HCT116 (cell line): ENCODE measurements at regions not wholly inside any gene's neighbourhood (a gene's known extent, or its start where the extent isn't known, plus 50 kb on each side); places are given as distances from the start of the nearest gene placed in this dataset.

Experiments
- ATAC-seq: fragments of 200-7000 bp; cut with Tn5 transposase; 2 replicates; pipeline ENCODE4 v1.9.1; 2020; ENCODE audit warnings: mild to moderate bottlenecking, moderate library complexity
- BruUV-seq: library from RNA; stranded (reverse); fragments of 400-500 nt; replicated peaks from 2 replicates; lab custom pipeline; 2021; lab: Mats Ljungman, UMichigan
- CTCF ChIA-PET: fragments of 300-600 bp; sonication (Branson Sonifier 250); formaldehyde crosslinking; loops from one replicate; lab custom pipeline; 2021; ENCODE audit warnings: antibody characterized with exemption; lab: Charles Lee
- POLR2A ChIA-PET: fragments of 300-600, 350-600 bp; sonication (Branson Sonifier 250); formaldehyde crosslinking; loops from one replicate; lab custom pipeline; 2021; ENCODE audit warnings: antibody characterized with exemption; lab: Charles Lee
- RAD21 ChIA-PET, 2 experiments: fragments of 300-600 bp; sonication (Branson Sonifier 250); formaldehyde crosslinking; loops; one replicate each; lab custom pipeline; 2023; ENCODE audit warnings: low total read pairs in 2 of 2; ENCODE audit not compliant: uncharacterized antibody in 2 of 2, unreplicated experiment in 2 of 2, low non-redundant PET in 1 of 2; lab: Charles Lee
- DNase-seq: peaks from one replicate; pipeline ENCODE4 v3.0.0-alpha.2; 2010; ENCODE audit warnings: low read depth, low spot score
- H2AFZ ChIP-seq: fragments of 200-600 bp; shearing (Covaris generic), sonication (generic); 2 replicates; pipeline ENCODE4 v1.6.1; 2017; ENCODE audit warnings: low read depth, mixed run types, mixed read lengths, antibody characterized with exemption, low read length; ENCODE audit not compliant: poor library complexity, severe bottlenecking
- H3K27ac ChIP-seq: 2 replicates; pipeline ENCODE4 v1.5.1; 2012; ENCODE audit warnings: low read depth, low read length
- H3K27me3 ChIP-seq: fragments of 200-600 bp; sonication (generic); 2 replicates; pipeline ENCODE4 v1.6.1; 2016; ENCODE audit warnings: mixed run types, low read length, mixed read lengths; ENCODE audit not compliant: insufficient read depth
- H3K36me3 ChIP-seq, 2 experiments: fragments of 200-500 bp in 1 of 2; fragments of 200-600 bp in 1 of 2; sonication (Bioruptor generic) in 1 of 2; sonication (generic) in 1 of 2; 2 replicates each; pipeline versions ENCODE4 v1.5.1 to v1.6.1; 2014 to 2016; ENCODE audit warnings: low read length in 2 of 2, inconsistent platforms in 1 of 2, mixed read lengths in 1 of 2, mixed run types in 1 of 2; ENCODE audit not compliant: insufficient read depth in 2 of 2, control insufficient read depth in 1 of 2
- H3K4me1 ChIP-seq, 2 experiments: fragments of 200-600 bp in 1 of 2; sonication (generic) in 1 of 2; 2 replicates each; pipeline versions ENCODE4 v1.5.1 to v1.6.1; 2012 to 2017; ENCODE audit warnings: low read length in 2 of 2, inconsistent platforms in 1 of 2, mild to moderate bottlenecking in 1 of 2, mixed read lengths in 1 of 2, mixed run types in 1 of 2, moderate library complexity in 1 of 2; ENCODE audit not compliant: insufficient read depth in 2 of 2, control insufficient read depth in 1 of 2
- H3K4me2 ChIP-seq: fragments of 200-600 bp; sonication (generic); 2 replicates; pipeline ENCODE4 v1.6.1; 2017; ENCODE audit warnings: mixed run types, low read length, mixed read lengths
- H3K4me3 ChIP-seq, 2 experiments: fragments of 200-600 bp in 1 of 2; sonication (generic) in 1 of 2; replicated peaks in 1 of 2; 2 replicates each; pipeline ENCODE4 v1.5.1; 2011 to 2016; ENCODE audit warnings: low read length in 2 of 2, control low read depth in 1 of 2, low read depth in 1 of 2, mild to moderate bottlenecking in 1 of 2, mixed read lengths in 1 of 2, mixed run types in 1 of 2
- H3K79me2 ChIP-seq: fragments of 200-600 bp; sonication (generic); 2 replicates; pipeline ENCODE4 v1.6.1; 2017; ENCODE audit warnings: mild to moderate bottlenecking, mixed run types, low read length, moderate library complexity, mixed read lengths; ENCODE audit not compliant: insufficient read depth
- H3K9ac ChIP-seq: fragments of 200-600 bp; sonication (generic); 2 replicates; pipeline ENCODE4 v1.6.1; 2016; ENCODE audit warnings: low read length, mixed read lengths
- H3K9me2 ChIP-seq: fragments of 200-600 bp; sonication (generic), shearing (Covaris generic); 2 replicates; pipeline ENCODE4 v1.6.1; 2017; ENCODE audit warnings: mixed run types, mild to moderate bottlenecking, moderate library complexity; ENCODE audit not compliant: insufficient read depth
- H3K9me3 ChIP-seq, 2 experiments: fragments of 200-500 bp in 1 of 2; fragments of 200-600 bp in 1 of 2; sonication (Bioruptor generic) in 1 of 2; sonication (generic) in 1 of 2; 2 replicates each; pipeline ENCODE4 v1.6.1; 2014 to 2017; ENCODE audit warnings: low read length in 2 of 2, mixed read lengths in 2 of 2, inconsistent platforms in 1 of 2, low read depth in 1 of 2, mild to moderate bottlenecking in 1 of 2, mixed run types in 1 of 2, moderate library complexity in 1 of 2; ENCODE audit not compliant: control insufficient read depth in 1 of 2, insufficient read depth in 1 of 2
- H4K20me1 ChIP-seq: fragments of 200-600 bp; sonication (generic), shearing (Covaris generic); 2 replicates; pipeline ENCODE4 v1.6.1; 2017; ENCODE audit warnings: mixed run types, mild to moderate bottlenecking, moderate library complexity; ENCODE audit not compliant: insufficient read depth
- CBX3 ChIP-seq: IDR thresholded peaks from 2 replicates; pipeline ENCODE4 v1.6.1; 2012; ENCODE audit warnings: low read depth
- CEBPB ChIP-seq: IDR thresholded peaks from 2 replicates; pipeline ENCODE4 v1.6.1; 2012; ENCODE audit warnings: low read depth
- EGR1 ChIP-seq: IDR thresholded peaks from 2 replicates; pipeline ENCODE4 v1.6.1; 2012; ENCODE audit warnings: low read depth
- ELF1 ChIP-seq: IDR thresholded peaks from 2 replicates; pipeline ENCODE4 v1.6.1; 2012; ENCODE audit warnings: low read depth, borderline replicate concordance
- EZH2 ChIP-seq: fragments of 200-600 bp; sonication (generic); IDR thresholded peaks from 2 replicates; pipeline ENCODE4 v1.6.1; 2017; ENCODE audit warnings: antibody characterized with exemption, mixed run types
- EZH2phosphoT487 ChIP-seq: fragments of 200-600 bp; IDR thresholded peaks from 2 replicates; pipeline ENCODE4 v1.6.1; 2018; ENCODE audit warnings: antibody characterized with exemption, borderline replicate concordance
- FOSL1 ChIP-seq: IDR thresholded peaks from 2 replicates; pipeline ENCODE4 v1.6.1; 2012; ENCODE audit warnings: low read depth
- JUND ChIP-seq: IDR thresholded peaks from 2 replicates; pipeline ENCODE4 v1.6.1; 2012
- MAX ChIP-seq: IDR thresholded peaks from 2 replicates; pipeline ENCODE4 v1.6.1; 2012
- POLR2A ChIP-seq: IDR thresholded peaks from 2 replicates; pipeline ENCODE4 v1.7.0; 2011; ENCODE audit warnings: borderline replicate concordance; ENCODE audit not compliant: insufficient read depth, insufficient read length; ENCODE audit errors: extremely low read depth
- POLR2AphosphoS5 ChIP-seq: IDR thresholded peaks from 2 replicates; pipeline ENCODE4 v1.6.1; 2011; ENCODE audit warnings: mild to moderate bottlenecking, low read depth, low read length, moderate library complexity
- RAD21 ChIP-seq: IDR thresholded peaks from 2 replicates; pipeline ENCODE4 v1.6.1; 2012; ENCODE audit warnings: low read depth, mild to moderate bottlenecking
- SIN3A ChIP-seq: IDR thresholded peaks from 2 replicates; pipeline ENCODE4 v1.6.1; 2012; ENCODE audit warnings: low read depth
- SP1 ChIP-seq: IDR thresholded peaks from 2 replicates; pipeline ENCODE4 v1.6.1; 2012; ENCODE audit warnings: low read depth
- SRF ChIP-seq: IDR thresholded peaks from 2 replicates; pipeline ENCODE4 v1.6.1; 2012; ENCODE audit warnings: low read depth
- YY1 ChIP-seq: IDR thresholded peaks from 2 replicates; pipeline ENCODE4 v1.6.1; 2011; ENCODE audit warnings: low read length, low read depth, moderate library complexity, mild to moderate bottlenecking; ENCODE audit not compliant: insufficient replicate concordance; ENCODE audit errors: extremely low read depth
- ZBTB33 ChIP-seq: IDR thresholded peaks from 2 replicates; pipeline ENCODE4 v1.6.1; 2011; ENCODE audit warnings: mild to moderate bottlenecking, low read length, moderate library complexity; ENCODE audit not compliant: insufficient replicate concordance; ENCODE audit errors: extremely low read depth
- ZNF274 ChIP-seq: fragments of 200-500 bp; sonication (Bioruptor generic); IDR thresholded peaks from 2 replicates; pipeline ENCODE4 v1.6.1; 2014; ENCODE audit warnings: mild to moderate bottlenecking, low read depth, low read length, inconsistent platforms
- intact Hi-C: fragments of 100-400 bp; cut with micrococcal nuclease; formaldehyde crosslinking; loops from 2 replicates; pipeline ENCODE4 v1.10.0; 2022
- TF ChIP-seq, protein P1 (sequence below), 3 experiments: fragments of 200-600 bp in 1 of 3; sonication (generic) in 1 of 3; IDR thresholded peaks in 2 of 3; conservative IDR thresholded peaks in 1 of 3; 2 replicates each; pipeline ENCODE4 v1.5.1; 2012 to 2017; ENCODE audit warnings: low read depth in 2 of 3, low read length in 2 of 3, antibody characterized with exemption in 1 of 3, borderline replicate concordance in 1 of 3, control low read depth in 1 of 3, mild to moderate bottlenecking in 1 of 3, mixed read lengths in 1 of 3, mixed run types in 1 of 3, moderate library complexity in 1 of 3; ENCODE audit not compliant: insufficient read depth in 1 of 3
- TF ChIP-seq, protein P2 (sequence below): IDR thresholded peaks from 2 replicates; pipeline ENCODE4 v1.6.1; 2012; ENCODE audit warnings: low read depth

DNA sequence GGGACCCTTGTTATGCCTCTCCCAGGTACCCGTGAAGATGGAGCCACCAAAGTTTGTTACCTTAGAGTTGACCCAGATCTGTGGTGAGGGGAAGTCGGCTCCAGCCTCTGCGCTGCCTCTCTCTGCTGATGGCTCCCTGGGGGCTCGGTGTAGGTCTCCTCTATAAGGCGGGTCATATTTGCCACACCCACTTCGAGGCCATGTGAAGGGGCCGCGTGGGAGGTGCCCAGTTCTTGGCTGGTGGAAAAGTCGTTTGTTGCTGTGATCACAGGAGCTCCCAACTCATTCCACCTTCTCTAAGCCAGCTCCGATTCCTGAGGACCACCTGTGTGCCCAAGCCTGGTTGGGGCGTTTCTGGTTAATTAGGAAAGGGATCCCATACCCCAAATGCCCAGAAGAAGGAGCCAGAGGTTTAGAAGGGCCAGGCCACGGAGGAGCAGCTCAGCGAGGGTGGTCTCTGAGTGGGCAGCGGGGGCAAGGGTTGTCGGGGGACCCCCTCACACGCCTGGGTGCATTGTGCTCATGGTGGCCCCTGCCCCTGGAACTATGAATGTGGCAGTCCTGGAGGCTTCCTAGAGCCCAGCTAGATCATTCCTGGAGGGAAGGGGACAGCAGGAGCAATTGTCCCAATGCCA is 296.5 kb downstream of the ZNF536 start:
- BruUV-seq, result no TSS peak
- Histone ChIP-seq H3K9me2 (no peaks in the 10 kb centered on the region), H2AFZ (no peak overlapping the region), H3K27me3 (0 out of 2 replicates have a peak, but pooled peaks cover 6% of the 10 kb centered on the region), H4K20me1 (no peaks in the 10 kb centered on the region), H3K9me3 (no peaks in the 10 kb centered on the region), H3K36me3 (no peaks in the 10 kb centered on the region), H3K27ac (no peak overlapping the region), H3K4me1 (no peaks in the 10 kb centered on the region), H3K4me2 (no peak overlapping the region), H3K79me2 (no peaks in the 10 kb centered on the region), H3K4me3 (no peak overlapping the region), H3K9ac (no peak overlapping the region)
- ChIA-PET POLR2A (no interaction called here), CTCF (no interaction called here), RAD21 (no interaction called here)
- ATAC-seq (no peak), DNase-seq (no peak)
- TF ChIP-seq POLR2A (no peak), EGR1 (no peak), SRF (no peak), ZBTB33 (no peak), RAD21 (no peak), SIN3A (no peak), FOSL1 (no peak), ZNF274 (no peak), CEBPB (no peak), POLR2AphosphoS5 (no peak), MAX (no peak), SP1 (no peak), EZH2 (no peak), JUND (no peak), YY1 (no peak), ELF1 (no peak), CBX3 (no peak), EZH2phosphoT487 (no peak)
- TF ChIP-seq, protein P1, sequence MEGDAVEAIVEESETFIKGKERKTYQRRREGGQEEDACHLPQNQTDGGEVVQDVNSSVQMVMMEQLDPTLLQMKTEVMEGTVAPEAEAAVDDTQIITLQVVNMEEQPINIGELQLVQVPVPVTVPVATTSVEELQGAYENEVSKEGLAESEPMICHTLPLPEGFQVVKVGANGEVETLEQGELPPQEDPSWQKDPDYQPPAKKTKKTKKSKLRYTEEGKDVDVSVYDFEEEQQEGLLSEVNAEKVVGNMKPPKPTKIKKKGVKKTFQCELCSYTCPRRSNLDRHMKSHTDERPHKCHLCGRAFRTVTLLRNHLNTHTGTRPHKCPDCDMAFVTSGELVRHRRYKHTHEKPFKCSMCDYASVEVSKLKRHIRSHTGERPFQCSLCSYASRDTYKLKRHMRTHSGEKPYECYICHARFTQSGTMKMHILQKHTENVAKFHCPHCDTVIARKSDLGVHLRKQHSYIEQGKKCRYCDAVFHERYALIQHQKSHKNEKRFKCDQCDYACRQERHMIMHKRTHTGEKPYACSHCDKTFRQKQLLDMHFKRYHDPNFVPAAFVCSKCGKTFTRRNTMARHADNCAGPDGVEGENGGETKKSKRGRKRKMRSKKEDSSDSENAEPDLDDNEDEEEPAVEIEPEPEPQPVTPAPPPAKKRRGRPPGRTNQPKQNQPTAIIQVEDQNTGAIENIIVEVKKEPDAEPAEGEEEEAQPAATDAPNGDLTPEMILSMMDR (IDR thresholded peaks at IDR 0.05 in 2 of 3, conservative IDR thresholded peaks at IDR 0.05 in 1 of 3; ENCODE audit: borderline replicate concordance in 1 of 3, insufficient read depth in 1 of 3, low read depth in 2 of 3, low read length in 2 of 3), result no peak
- TF ChIP-seq, protein P2, sequence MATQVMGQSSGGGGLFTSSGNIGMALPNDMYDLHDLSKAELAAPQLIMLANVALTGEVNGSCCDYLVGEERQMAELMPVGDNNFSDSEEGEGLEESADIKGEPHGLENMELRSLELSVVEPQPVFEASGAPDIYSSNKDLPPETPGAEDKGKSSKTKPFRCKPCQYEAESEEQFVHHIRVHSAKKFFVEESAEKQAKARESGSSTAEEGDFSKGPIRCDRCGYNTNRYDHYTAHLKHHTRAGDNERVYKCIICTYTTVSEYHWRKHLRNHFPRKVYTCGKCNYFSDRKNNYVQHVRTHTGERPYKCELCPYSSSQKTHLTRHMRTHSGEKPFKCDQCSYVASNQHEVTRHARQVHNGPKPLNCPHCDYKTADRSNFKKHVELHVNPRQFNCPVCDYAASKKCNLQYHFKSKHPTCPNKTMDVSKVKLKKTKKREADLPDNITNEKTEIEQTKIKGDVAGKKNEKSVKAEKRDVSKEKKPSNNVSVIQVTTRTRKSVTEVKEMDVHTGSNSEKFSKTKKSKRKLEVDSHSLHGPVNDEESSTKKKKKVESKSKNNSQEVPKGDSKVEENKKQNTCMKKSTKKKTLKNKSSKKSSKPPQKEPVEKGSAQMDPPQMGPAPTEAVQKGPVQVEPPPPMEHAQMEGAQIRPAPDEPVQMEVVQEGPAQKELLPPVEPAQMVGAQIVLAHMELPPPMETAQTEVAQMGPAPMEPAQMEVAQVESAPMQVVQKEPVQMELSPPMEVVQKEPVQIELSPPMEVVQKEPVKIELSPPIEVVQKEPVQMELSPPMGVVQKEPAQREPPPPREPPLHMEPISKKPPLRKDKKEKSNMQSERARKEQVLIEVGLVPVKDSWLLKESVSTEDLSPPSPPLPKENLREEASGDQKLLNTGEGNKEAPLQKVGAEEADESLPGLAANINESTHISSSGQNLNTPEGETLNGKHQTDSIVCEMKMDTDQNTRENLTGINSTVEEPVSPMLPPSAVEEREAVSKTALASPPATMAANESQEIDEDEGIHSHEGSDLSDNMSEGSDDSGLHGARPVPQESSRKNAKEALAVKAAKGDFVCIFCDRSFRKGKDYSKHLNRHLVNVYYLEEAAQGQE, result no peak
- intact Hi-C loops, result no loop called here
